AG04449 (cell line): ENCODE measurements at regions not wholly inside any gene's neighbourhood (a gene's known extent, or its start where the extent isn't known, plus 50 kb on each side); places are given as distances from the start of the nearest gene placed in this dataset.
"Not testable (repeated sequence)": the region's sequence is repeated elsewhere in the genome, so short reads cannot be mapped to it uniquely, and the experiment has no call there.

ENCODE experiments used
- CTCF ChIA-PET: fragments of 350-600 bp; formaldehyde crosslinking; extraction: SDS; loops from one replicate; lab custom pipeline; 2021; ENCODE audit warnings: antibody characterized with exemption; lab: Yijun Ruan, JAX
- POLR2A ChIA-PET: fragments of 400-600, 350-600 bp; formaldehyde crosslinking; extraction: SDS; loops from one replicate; lab custom pipeline; 2020; ENCODE audit warnings: antibody characterized with exemption, inconsistent platforms; lab: Yijun Ruan, JAX
- DNase-seq: peaks from one replicate; pipeline ENCODE4 v3.0.0-alpha.2; 2010; ENCODE audit warnings: low read depth, low spot score
- H3K4me3 ChIP-seq: 2 replicates; pipeline ENCODE4 v1.5.1; 2011; ENCODE audit warnings: low read depth, mild to moderate bottlenecking, control low read depth, low read length
- TF ChIP-seq, protein P1 (sequence below): IDR thresholded peaks from one replicate; pipeline ENCODE4 v1.5.1; 2011; ENCODE audit warnings: mild to moderate bottlenecking, moderate library complexity, low read length, control low read depth, inconsistent platforms; ENCODE audit not compliant: insufficient read depth; ENCODE audit errors: missing control alignments

DNA sequence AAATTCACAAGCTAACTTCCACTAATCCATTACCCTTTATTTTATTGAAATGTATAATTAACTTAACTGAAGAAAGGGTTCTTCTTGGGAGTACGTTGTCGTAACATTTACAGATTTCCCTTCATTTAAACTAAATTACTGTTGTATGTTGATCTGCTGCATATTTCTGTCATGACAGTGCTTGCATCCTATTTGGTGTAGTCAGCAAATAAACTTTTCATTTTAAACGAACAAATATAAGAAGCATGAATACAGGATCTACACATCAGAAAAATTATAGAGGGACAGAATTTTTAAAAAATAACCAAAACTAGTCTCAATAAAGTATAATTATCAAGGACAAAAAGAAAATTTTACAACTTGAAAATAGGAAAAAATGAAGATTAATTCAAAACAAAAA lies 66.5 kb upstream of the ZNF267 start:
- TF ChIP-seq, protein P1, sequence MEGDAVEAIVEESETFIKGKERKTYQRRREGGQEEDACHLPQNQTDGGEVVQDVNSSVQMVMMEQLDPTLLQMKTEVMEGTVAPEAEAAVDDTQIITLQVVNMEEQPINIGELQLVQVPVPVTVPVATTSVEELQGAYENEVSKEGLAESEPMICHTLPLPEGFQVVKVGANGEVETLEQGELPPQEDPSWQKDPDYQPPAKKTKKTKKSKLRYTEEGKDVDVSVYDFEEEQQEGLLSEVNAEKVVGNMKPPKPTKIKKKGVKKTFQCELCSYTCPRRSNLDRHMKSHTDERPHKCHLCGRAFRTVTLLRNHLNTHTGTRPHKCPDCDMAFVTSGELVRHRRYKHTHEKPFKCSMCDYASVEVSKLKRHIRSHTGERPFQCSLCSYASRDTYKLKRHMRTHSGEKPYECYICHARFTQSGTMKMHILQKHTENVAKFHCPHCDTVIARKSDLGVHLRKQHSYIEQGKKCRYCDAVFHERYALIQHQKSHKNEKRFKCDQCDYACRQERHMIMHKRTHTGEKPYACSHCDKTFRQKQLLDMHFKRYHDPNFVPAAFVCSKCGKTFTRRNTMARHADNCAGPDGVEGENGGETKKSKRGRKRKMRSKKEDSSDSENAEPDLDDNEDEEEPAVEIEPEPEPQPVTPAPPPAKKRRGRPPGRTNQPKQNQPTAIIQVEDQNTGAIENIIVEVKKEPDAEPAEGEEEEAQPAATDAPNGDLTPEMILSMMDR, result no peak
- ChIA-PET CTCF (no interaction called here), POLR2A (no interaction called here)
- no peak for DNase-seq
- no peak overlapping the region for H3K4me3 ChIP-seq

DNA sequence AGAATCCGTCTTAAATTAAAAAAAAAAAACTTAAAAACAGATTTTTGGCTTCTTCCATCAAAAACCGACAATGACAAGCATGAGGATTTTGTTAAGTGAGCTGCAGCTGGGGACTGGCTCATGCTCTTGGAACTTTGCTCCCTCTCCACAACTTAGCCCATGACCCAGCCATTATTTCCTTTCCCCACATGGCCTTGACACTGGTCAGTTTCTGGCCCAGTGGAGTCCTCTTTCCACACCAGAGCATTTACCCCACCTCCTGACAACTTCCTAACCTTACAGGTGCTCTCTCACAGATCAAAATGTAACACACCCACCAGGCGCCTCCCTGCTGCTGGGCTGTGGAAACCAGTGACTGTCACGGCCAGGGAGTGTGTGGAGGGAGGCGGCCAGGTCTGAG lies 62.7 kb upstream of the ZNF267 start:
- no peak for DNase-seq
- ChIA-PET CTCF (no interaction called here), POLR2A (no interaction called here)
- TF ChIP-seq, protein P1, result no peak
- no peak overlapping the region for H3K4me3 ChIP-seq

DNA sequence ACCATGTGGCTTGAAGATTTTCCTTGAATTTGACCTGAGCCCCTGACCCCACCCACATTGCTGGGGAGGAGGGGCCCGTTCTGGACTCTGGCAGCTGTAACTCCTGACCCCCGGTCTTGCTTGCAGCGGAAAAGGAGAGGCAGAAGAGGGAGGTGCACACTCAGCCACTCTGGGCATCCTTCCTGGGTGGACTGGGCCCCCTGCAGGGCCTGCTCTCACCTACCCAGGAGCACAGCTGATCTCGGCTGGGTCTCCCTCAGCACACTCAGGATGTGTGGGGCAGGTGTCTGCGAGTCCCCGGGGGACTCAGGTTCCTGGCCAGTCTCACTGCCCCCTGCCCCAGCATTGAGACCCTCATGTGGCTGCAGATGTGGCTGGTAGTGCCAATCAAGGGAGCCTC lies 57.5 kb upstream of the ZNF267 start:
- CTCF ChIA-PET, POLR2A ChIA-PET, DNase-seq, H3K4me3 ChIP-seq: not testable (repeated sequence)

DNA sequence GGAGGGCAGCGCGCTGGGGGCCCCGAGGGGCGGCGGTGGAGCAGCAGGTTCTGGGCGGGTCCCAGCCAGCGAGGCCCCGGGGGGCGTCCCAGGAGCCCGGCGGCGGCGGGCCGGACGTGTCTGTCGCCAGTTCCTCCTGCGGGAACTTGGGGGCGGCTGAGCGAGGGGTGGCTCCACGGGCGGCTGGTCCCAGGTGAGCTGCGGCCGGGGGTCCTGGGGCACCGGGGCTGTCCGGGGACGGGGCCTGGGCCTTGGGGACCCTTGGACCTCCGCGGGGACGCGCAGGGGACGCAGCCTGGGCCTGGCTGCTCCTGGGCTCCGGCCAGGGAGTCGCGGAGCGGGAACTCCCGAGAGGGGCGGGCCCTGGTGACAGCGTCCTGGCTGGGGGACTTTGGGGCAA lies 54.2 kb upstream of the ZNF267 start:
- H3K4me3 ChIP-seq, result no peak overlapping the region
- no peak for DNase-seq
- TF ChIP-seq, protein P1, result no peak
- POLR2A ChIA-PET, result no interaction called here
- CTCF ChIA-PET, result no interaction called here

DNA sequence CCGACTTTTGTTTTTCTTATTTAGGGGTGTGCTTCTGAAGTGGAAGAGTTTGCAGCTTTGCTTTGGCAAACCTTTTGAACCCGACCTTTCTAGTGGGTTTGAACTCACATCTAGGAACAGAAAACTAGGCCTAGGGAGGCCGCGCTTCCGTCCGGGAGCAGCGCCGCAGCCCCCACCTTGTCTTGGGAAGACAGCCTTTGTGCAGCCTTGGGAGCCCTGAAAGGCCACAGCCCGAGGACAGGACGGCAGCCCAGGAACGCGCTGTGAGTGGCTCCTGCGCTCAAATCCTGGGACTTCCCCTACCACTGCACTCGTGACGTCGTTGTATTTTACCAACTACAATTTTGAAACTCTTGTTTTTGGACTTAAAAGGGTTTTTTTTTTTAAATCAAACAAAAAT lies 53.7 kb upstream of the ZNF267 start:
- no peak for DNase-seq
- CTCF ChIA-PET, result no interaction called here
- POLR2A ChIA-PET, result no interaction called here
- no peak overlapping the region for H3K4me3 ChIP-seq
- TF ChIP-seq, protein P1, result no peak
